ENCODE measurements at regions not wholly inside any gene's neighbourhood (a gene's known extent, or its start where the extent isn't known, plus 50 kb on each side); places are given as distances from the start of the nearest gene placed in this dataset.
"Not testable (repeated sequence)": the region's sequence is repeated elsewhere in the genome, so short reads cannot be mapped to it uniquely, and the experiment has no call there.

DNA sequence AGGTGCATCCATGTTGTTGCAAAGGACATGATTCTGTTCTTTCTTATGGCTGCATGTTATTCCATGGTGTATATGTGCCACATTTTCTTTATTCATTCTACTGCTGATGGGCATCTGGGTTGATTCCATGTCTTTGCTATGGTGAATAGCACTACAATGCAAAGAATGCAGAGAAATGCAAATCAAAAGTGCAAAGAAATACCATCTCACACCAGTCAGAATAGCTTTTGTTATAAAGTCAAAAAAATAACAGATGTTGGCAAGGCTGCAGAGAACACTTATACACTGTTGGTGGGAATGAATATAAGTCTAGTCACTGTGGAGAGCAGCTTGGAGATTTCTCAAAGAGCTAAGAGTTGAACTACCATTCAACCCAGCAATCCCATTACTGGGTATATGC is 99.2 kb downstream of the DHRS2 start:
- TF ChIP-seq, protein P1, sequence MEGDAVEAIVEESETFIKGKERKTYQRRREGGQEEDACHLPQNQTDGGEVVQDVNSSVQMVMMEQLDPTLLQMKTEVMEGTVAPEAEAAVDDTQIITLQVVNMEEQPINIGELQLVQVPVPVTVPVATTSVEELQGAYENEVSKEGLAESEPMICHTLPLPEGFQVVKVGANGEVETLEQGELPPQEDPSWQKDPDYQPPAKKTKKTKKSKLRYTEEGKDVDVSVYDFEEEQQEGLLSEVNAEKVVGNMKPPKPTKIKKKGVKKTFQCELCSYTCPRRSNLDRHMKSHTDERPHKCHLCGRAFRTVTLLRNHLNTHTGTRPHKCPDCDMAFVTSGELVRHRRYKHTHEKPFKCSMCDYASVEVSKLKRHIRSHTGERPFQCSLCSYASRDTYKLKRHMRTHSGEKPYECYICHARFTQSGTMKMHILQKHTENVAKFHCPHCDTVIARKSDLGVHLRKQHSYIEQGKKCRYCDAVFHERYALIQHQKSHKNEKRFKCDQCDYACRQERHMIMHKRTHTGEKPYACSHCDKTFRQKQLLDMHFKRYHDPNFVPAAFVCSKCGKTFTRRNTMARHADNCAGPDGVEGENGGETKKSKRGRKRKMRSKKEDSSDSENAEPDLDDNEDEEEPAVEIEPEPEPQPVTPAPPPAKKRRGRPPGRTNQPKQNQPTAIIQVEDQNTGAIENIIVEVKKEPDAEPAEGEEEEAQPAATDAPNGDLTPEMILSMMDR (IDR thresholded peaks at IDR 0.05 in 4 of 5, conservative IDR thresholded peaks at IDR 0.05 in 1 of 5): no peak
- TF ChIP-seq POLR2A (IDR thresholded peaks at IDR 0.05): no peak
- Histone ChIP-seq H3K27me3 (no peaks in the 10 kb centered on the region), H3K27ac (no peak overlapping the region), H3K4me1 (no peaks in the 10 kb centered on the region), H3K9me3 (no peaks in the 10 kb centered on the region), H3K4me3 (no peak overlapping the region), H3K36me3 (no peaks in the 10 kb centered on the region)
- ATAC-seq (no peak), DNase-seq (no peak)
- intact Hi-C loops (cut with DNase I; ENCODE audit: low total_unique reads) (no loop called here), in situ Hi-C loops (cut with MboI; ENCODE audit: low sequenced_read_pairs in 4 of 4) (no loop called here)

DNA sequence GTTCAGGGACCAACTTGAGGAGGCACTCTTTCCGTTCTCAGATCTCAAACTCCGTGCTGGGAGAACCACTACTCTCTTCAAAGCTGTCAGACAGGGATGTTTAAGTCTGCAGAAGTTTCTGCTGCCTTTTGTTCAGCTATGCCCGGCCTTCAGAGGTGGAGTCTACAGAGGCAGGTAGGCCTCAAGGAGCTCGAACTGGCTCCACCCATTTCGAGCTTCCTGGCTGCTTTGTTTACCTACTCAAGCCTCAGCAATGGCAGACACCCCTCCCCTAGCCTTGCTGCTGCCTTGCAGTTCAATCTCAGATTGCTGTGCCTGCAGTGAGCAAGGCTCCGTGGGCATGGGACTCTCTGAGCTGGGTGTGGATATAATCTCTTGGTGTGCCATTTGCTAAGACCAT is 108.2 kb downstream of the DHRS2 start:
- H3K4me3 ChIP-seq; H3K27me3 ChIP-seq; H3K9me3 ChIP-seq; H3K36me3 ChIP-seq; in situ Hi-C loops (cut with MboI; ENCODE audit: low sequenced_read_pairs in 4 of 4); intact Hi-C loops (cut with DNase I; ENCODE audit: low total_unique reads); H3K27ac ChIP-seq; DNase-seq; H3K4me1 ChIP-seq; ATAC-seq: not testable (repeated sequence)

DNA sequence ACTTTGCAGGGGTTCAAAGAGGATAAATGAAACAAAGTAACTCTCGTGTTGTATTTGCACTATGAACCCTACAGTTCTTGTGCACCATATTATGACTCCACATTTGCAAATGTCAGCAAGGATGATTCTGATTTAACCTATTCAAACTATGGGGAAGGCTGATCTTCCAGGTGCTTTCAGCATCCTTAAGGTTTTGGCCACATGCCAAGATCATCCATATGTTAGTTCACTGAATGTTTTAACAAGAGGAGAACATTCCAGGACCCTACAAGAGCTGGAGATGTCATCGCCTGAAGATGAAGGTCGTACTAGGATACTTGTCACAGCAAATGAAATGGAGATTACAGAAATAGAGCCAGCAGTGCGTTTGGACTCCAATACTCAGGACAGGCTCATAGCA is 114.2 kb downstream of the DHRS2 start:
- intact Hi-C loops (cut with DNase I; ENCODE audit: low total_unique reads) (no loop called here), in situ Hi-C loops (cut with MboI; ENCODE audit: low sequenced_read_pairs in 4 of 4) (no loop called here)
- no peaks in the 10 kb centered on the region for H3K4me1 ChIP-seq
- no peak for DNase-seq
- no peak overlapping the region for H3K27ac ChIP-seq
- no peaks in the 10 kb centered on the region for H3K36me3 ChIP-seq
- no peaks in the 10 kb centered on the region for H3K27me3 ChIP-seq
- no peak overlapping the region for H3K4me3 ChIP-seq
- ATAC-seq: no peak
- no peaks in the 10 kb centered on the region for H3K9me3 ChIP-seq
- TF ChIP-seq, protein P1 (IDR thresholded peaks at IDR 0.05 in 4 of 5, conservative IDR thresholded peaks at IDR 0.05 in 1 of 5): no peak
- no peak for TF ChIP-seq POLR2A (IDR thresholded peaks at IDR 0.05)

DNA sequence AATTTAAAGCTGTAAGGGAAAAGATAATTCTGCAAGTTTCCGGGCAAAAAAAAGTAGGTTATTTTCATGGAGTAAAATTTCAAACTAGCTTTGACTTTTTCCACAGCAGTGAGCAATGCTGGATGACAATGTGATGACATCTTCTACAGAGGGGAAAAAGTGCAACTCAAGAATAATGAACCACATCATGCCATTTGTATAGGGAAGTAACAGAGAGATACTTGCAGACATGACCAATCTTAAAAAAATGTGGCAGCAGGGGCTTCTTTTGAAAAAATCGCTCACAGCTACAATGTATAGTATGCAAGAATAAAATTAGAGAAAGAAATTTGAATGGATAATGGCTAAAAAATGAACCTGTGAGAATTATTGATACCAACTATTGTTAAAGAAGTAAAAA is 115.5 kb downstream of the DHRS2 start:
- no peak overlapping the region for H3K4me3 ChIP-seq
- in situ Hi-C loops (cut with MboI; ENCODE audit: low sequenced_read_pairs in 4 of 4) (no loop called here), intact Hi-C loops (cut with DNase I; ENCODE audit: low total_unique reads) (no loop called here)
- H3K27me3 ChIP-seq: no peaks in the 10 kb centered on the region
- TF ChIP-seq, protein P1 (IDR thresholded peaks at IDR 0.05 in 4 of 5, conservative IDR thresholded peaks at IDR 0.05 in 1 of 5): no peak
- TF ChIP-seq POLR2A (IDR thresholded peaks at IDR 0.05): no peak
- H3K36me3 ChIP-seq: no peaks in the 10 kb centered on the region
- H3K9me3 ChIP-seq: no peaks in the 10 kb centered on the region
- no peak overlapping the region for H3K27ac ChIP-seq
- ATAC-seq (no peak), DNase-seq (no peak)
- H3K4me1 ChIP-seq: no peaks in the 10 kb centered on the region

DNA sequence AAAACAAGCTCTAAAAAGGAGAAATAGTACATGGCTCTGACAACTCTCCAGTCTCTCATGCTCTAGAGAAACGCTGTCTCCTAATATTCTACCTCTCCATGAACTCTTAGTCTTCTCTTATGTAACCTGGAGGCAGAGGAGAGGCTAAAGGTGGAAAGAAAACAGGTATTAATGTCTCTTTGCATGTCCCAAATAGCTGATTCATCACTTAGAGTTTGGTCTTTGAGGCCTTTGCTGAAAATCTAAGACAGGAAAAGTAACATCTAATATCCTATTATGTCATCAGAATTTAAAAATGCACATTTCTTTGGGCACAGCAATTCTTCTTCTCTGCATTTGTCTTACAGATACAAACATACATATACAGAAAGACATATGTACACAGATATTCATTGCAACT is 127.2 kb downstream of the DHRS2 start:
- H3K36me3 ChIP-seq: no peaks in the 10 kb centered on the region
- H3K27me3 ChIP-seq: no peaks in the 10 kb centered on the region
- H3K4me3 ChIP-seq: no peak overlapping the region
- in situ Hi-C loops (cut with MboI; ENCODE audit: low sequenced_read_pairs in 4 of 4) (no loop called here), intact Hi-C loops (cut with DNase I; ENCODE audit: low total_unique reads) (no loop called here)
- no peaks in the 10 kb centered on the region for H3K9me3 ChIP-seq
- no peak overlapping the region for H3K27ac ChIP-seq
- H3K4me1 ChIP-seq: no peaks in the 10 kb centered on the region
- ATAC-seq (no peak), DNase-seq (no peak)
- TF ChIP-seq, protein P1 (IDR thresholded peaks at IDR 0.05 in 4 of 5, conservative IDR thresholded peaks at IDR 0.05 in 1 of 5): no peak
- no peak for TF ChIP-seq POLR2A (IDR thresholded peaks at IDR 0.05)
